Cerebellar cortex (tissue), 1 donor: ENCODE measurements at regions not wholly inside any gene's neighbourhood (a gene's known extent, or its start where the extent isn't known, plus 50 kb on each side); places are given as distances from the start of the nearest gene placed in this dataset.

Source experiments
- DNase-seq: peaks from one replicate; pipeline ENCODE4 v3.0.0-alpha.2; 2015; ENCODE audit warnings: low spot score

- DNase-seq: no peak
These were observed 100.4 kb upstream of the PPP2R3A start for GRCh38 chr3:135865085-135865484.

- no peak for DNase-seq
These were observed 100.0 kb upstream of the PPP2R3A start for GRCh38 chr3:135865553-135865952.

- DNase-seq: no peak
These were observed 97.6 kb upstream of the PPP2R3A start for GRCh38 chr3:135867911-135868310.

GRCh38 chr3:135868801-135869200 lies 96.7 kb upstream of the PPP2R3A start:
- DNase-seq: no peak

- no peak for DNase-seq
These were observed 96.0 kb upstream of the PPP2R3A start for GRCh38 chr3:135869439-135870105.

- no peak for DNase-seq
These were observed 94.2 kb upstream of the PPP2R3A start for GRCh38 chr3:135871311-135871710.

- no peak for DNase-seq
These were observed 91.5 kb upstream of the PPP2R3A start for GRCh38 chr3:135874035-135874434.

GRCh38 chr3:135878501-135878900 lies 87.0 kb upstream of the PPP2R3A start:
- no peak for DNase-seq

- no peak for DNase-seq
These were observed 79.6 kb upstream of the PPP2R3A start for GRCh38 chr3:135885885-135886284.

- DNase-seq: no peak
These were observed 78.3 kb upstream of the PPP2R3A start for GRCh38 chr3:135887220-135887619.

GRCh38 chr3:135889443-135889842 lies 76.1 kb upstream of the PPP2R3A start:
- DNase-seq: no peak

GRCh38 chr3:135891121-135891520 lies 74.4 kb upstream of the PPP2R3A start:
- no peak for DNase-seq

- peak; percentile 89 for DNase-seq
These were observed 70.3 kb upstream of the PPP2R3A start for GRCh38 chr3:135895106-135895733.

GRCh38 chr3:135895734-135896121 lies 69.8 kb upstream of the PPP2R3A start:
- DNase-seq: no peak

- no peak for DNase-seq
These were observed 68.9 kb upstream of the PPP2R3A start for GRCh38 chr3:135896613-135897012.

GRCh38 chr3:135897715-135898114 lies 67.8 kb upstream of the PPP2R3A start:
- no peak for DNase-seq

- no peak for DNase-seq
These were observed 66.8 kb upstream of the PPP2R3A start for GRCh38 chr3:135898774-135899173.

GRCh38 chr3:135905058-135905724 lies 60.3 kb upstream of the PPP2R3A start:
- no peak for DNase-seq

- DNase-seq: no peak
These were observed 57.9 kb upstream of the PPP2R3A start for GRCh38 chr3:135907422-135908165.

- DNase-seq: no peak
These were observed 57.3 kb upstream of the PPP2R3A start for GRCh38 chr3:135908225-135908624.

GRCh38 chr3:135908737-135909136 lies 56.8 kb upstream of the PPP2R3A start:
- DNase-seq: no peak

GRCh38 chr3:135911110-135911509 lies 54.4 kb upstream of the PPP2R3A start:
- no peak for DNase-seq

GRCh38 chr3:135915206-135915605 lies 50.3 kb upstream of the PPP2R3A start:
- no peak for DNase-seq
